Nephron progenitor cell (in vitro differentiated cells): ENCODE measurements at regions not wholly inside any gene's neighbourhood (a gene's known extent, or its start where the extent isn't known, plus 50 kb on each side); places are given as distances from the start of the nearest gene placed in this dataset.

Experiments used
- DNase-seq: peaks from one replicate; pipeline ENCODE4 v3.0.0; 2021
- H3K27ac Mint-ChIP-seq: 2 replicates; pipeline ENCODE4 v1.8.0; 2021; ENCODE audit warnings: mild to moderate bottlenecking, moderate library complexity, mixed read lengths
- H3K27me3 Mint-ChIP-seq: 2 replicates; pipeline ENCODE4 v1.8.0; 2021; ENCODE audit warnings: mild to moderate bottlenecking, low read depth, mixed read lengths; ENCODE audit not compliant: poor library complexity
- H3K36me3 Mint-ChIP-seq: 2 replicates; pipeline ENCODE4 v1.8.0; 2021; ENCODE audit warnings: low read depth, mixed read lengths
- H3K4me1 Mint-ChIP-seq: 2 replicates; pipeline ENCODE4 v1.8.0; 2021; ENCODE audit warnings: mixed read lengths
- H3K4me3 Mint-ChIP-seq: 2 replicates; pipeline ENCODE4 v1.8.0; 2021; ENCODE audit warnings: mild to moderate bottlenecking, moderate library complexity, mixed read lengths
- H3K9me3 Mint-ChIP-seq: 2 replicates; pipeline ENCODE4 v1.8.0; 2021; ENCODE audit warnings: mild to moderate bottlenecking, moderate library complexity, mixed read lengths
- TF ChIP-seq, protein P1 (sequence below): fragments of 200-600 bp; sonication (generic); IDR thresholded peaks from 2 replicates; pipeline ENCODE4 v1.5.0; 2021; ENCODE audit warnings: antibody characterized with exemption

DNA sequence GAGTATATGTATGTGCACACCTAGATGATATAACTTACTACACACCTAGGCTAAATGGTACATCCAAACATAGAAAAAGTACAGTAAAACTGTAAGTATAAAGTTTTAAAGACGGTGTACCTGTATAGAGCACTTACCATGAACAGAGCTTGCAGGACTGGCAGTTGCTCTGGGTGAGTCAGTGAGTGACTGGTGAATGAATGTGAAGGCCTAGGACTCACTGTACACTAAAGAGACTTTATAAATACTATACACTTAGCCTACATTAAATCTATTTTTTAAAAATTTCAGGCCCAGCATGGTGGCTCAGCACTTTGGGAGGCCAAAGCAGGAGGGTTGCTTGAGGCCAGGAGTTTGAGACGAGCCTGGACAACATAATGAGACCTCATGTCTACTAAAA is 195.3 kb downstream of the FZD1 start:
- H3K4me3 Mint-ChIP-seq: no peak overlapping the region
- H3K27me3 Mint-ChIP-seq: peaks cover 2% of the 10 kb centered on the region
- no peaks in the 10 kb centered on the region for H3K36me3 Mint-ChIP-seq
- H3K27ac Mint-ChIP-seq: no peak overlapping the region
- no peak for DNase-seq
- no peaks in the 10 kb centered on the region for H3K4me1 Mint-ChIP-seq
- TF ChIP-seq, protein P1, sequence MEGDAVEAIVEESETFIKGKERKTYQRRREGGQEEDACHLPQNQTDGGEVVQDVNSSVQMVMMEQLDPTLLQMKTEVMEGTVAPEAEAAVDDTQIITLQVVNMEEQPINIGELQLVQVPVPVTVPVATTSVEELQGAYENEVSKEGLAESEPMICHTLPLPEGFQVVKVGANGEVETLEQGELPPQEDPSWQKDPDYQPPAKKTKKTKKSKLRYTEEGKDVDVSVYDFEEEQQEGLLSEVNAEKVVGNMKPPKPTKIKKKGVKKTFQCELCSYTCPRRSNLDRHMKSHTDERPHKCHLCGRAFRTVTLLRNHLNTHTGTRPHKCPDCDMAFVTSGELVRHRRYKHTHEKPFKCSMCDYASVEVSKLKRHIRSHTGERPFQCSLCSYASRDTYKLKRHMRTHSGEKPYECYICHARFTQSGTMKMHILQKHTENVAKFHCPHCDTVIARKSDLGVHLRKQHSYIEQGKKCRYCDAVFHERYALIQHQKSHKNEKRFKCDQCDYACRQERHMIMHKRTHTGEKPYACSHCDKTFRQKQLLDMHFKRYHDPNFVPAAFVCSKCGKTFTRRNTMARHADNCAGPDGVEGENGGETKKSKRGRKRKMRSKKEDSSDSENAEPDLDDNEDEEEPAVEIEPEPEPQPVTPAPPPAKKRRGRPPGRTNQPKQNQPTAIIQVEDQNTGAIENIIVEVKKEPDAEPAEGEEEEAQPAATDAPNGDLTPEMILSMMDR: no peak
- peaks cover 27% of the 10 kb centered on the region for H3K9me3 Mint-ChIP-seq

DNA sequence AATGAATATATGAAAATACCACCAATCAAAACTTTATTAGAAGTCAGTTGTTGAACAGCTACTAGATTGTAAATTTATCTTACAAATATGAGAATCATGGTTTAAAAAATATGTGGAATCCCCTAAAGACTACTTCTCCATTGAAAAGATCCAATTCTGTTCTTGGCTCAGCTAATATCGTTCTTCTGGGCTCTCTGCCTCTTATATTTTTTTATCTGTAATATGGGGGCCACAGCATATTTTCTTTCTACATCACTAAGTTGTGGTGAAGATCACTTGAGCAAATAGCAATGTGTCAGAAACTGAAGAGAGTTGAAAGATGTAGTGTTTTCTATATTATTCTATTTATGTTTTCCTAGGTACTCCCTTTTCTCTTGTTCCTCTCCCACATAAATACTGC is 198.1 kb downstream of the FZD1 start:
- H3K27ac Mint-ChIP-seq: no peak overlapping the region
- DNase-seq: no peak
- peaks cover 2% of the 10 kb centered on the region for H3K27me3 Mint-ChIP-seq
- no peaks in the 10 kb centered on the region for H3K4me1 Mint-ChIP-seq
- H3K4me3 Mint-ChIP-seq: no peak overlapping the region
- no peaks in the 10 kb centered on the region for H3K36me3 Mint-ChIP-seq
- TF ChIP-seq, protein P1: no peak
- peaks cover 10% of the 10 kb centered on the region for H3K9me3 Mint-ChIP-seq

DNA sequence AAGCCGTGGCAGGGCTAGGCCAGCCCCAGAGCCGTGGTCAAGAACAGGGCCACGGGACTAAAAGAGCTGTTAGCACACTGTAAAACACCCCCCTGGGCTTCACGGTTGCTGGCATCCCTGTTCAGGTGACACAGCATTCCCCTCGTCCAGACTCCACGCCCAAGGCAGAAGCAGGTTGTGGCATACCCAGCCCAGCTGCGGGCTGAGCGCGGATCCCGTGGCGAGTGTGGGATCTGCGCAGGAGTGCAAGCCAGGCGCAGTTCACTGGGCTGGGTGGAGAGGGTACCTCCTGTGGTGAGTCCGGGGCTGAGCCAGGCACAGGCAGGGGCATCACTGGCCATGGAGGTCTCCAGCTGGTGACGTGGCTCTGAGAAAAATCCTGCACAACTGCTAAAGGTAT is 199.1 kb downstream of the FZD1 start:
- Mint-ChIP-seq H3K4me3 (no peak overlapping the region), H3K27ac (no peak overlapping the region), H3K4me1 (no peaks in the 10 kb centered on the region), H3K36me3 (no peaks in the 10 kb centered on the region), H3K27me3 (peaks cover 2% of the 10 kb centered on the region), H3K9me3 (no peaks in the 10 kb centered on the region)
- no peak for DNase-seq
- TF ChIP-seq, protein P1: no peak

DNA sequence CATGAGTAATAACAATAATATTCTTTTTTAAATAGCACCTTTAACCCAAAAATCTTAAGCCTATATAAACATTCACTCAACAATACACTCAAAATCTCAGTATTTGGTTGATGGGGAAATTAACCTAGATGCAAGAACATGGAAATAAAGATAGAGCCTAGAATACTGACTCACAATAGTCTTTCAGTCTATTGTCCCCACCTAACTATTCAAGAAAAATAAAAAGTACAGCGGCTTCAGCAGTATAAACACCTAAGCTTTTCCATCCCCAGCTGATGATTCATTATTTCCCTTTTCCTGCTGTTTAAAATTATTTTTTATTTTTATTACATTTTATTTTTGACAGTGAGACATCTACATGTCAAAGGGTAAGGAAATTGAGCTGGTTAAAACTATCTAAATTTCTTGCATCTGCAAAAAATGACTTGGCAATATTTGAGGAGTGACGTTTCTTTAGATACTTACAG is 201.4 kb downstream of the FZD1 start:
- Mint-ChIP-seq H3K27ac (no peak overlapping the region), H3K4me1 (no peaks in the 10 kb centered on the region), H3K9me3 (no peaks in the 10 kb centered on the region), H3K4me3 (no peak overlapping the region), H3K27me3 (peaks cover 2% of the 10 kb centered on the region), H3K36me3 (no peaks in the 10 kb centered on the region)
- TF ChIP-seq, protein P1: no peak
- DNase-seq: no peak

DNA sequence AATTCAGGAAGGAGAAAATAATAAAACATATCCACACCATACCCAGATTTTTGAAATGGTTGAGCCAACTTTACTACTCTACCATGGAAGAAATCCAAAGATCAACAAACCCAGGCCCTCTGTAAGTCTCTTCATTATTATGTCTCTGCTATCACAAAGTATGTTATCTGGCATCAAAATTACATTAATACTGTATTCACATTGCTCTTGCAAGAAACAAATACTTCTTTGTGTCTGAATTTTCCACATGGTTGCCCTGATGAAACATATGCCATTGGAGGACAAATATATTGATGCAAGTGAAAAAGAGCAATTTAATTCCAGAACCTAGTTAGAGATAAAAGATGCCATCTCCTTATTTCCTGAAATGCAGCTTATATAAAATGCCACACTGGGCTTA is 204.0 kb downstream of the FZD1 start:
- Mint-ChIP-seq H3K4me3 (no peak overlapping the region), H3K9me3 (peaks cover 12% of the 10 kb centered on the region), H3K27me3 (no peaks in the 10 kb centered on the region), H3K36me3 (no peaks in the 10 kb centered on the region), H3K27ac (no peak overlapping the region), H3K4me1 (no peaks in the 10 kb centered on the region)
- DNase-seq: no peak
- TF ChIP-seq, protein P1: no peak

DNA sequence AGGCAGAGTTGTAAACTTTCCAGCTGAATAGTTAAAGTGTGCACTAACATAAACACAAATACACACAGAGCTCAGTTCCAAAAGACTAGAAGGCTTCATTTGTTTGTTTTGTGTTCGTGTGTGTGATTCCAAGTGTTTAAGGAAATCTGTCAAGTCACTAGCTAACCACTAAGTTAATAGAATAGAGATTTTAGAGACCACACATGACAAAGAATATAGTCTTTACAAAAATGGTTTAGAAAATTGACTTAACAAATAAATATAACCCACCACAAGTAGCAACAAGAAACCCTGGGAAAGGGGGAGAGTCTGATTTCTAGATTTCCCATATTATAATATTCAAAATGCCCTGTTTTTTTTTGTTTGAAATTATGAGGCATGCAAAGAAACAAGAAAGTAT is 209.4 kb downstream of the FZD1 start:
- H3K36me3 Mint-ChIP-seq: peaks cover 7% of the 10 kb centered on the region
- DNase-seq: no peak
- peaks cover 50% of the 10 kb centered on the region for H3K9me3 Mint-ChIP-seq
- no peak overlapping the region for H3K27ac Mint-ChIP-seq
- no peak overlapping the region for H3K4me3 Mint-ChIP-seq
- no peaks in the 10 kb centered on the region for H3K27me3 Mint-ChIP-seq
- TF ChIP-seq, protein P1: no peak
- H3K4me1 Mint-ChIP-seq: no peaks in the 10 kb centered on the region
